ENCODE measurements at regions not wholly inside any gene's neighbourhood (a gene's known extent, or its start where the extent isn't known, plus 50 kb on each side); places are given as distances from the start of the nearest gene placed in this dataset. TPM values are rescaled to one million over a fixed set of nuclear protein-coding genes. Genes with fewer than 3 reads are reported as not detected.

Small RNA genes lying in the stretch of these regions (small RNA-seq; reads per million reads assigned to genes)
- gene RF00019 (ENCODE audit: low replicate concordance), result not detected

All from temporal lobe (tissue), 1 donor.